Upper lobe of left lung (tissue), 6 donors: ENCODE measurements at regions not wholly inside any gene's neighbourhood (a gene's known extent, or its start where the extent isn't known, plus 50 kb on each side); places are given as distances from the start of the nearest gene placed in this dataset.

Source experiments
- ATAC-seq, 2 donors: fragments of 200-7000 bp; cut with Tn5 transposase; one replicate each; pipeline ENCODE4 v1.9.1; 2022; ENCODE audit warnings: mild to moderate bottlenecking in 2 of 2, moderate library complexity in 2 of 2; ENCODE audit not compliant: low FRiP score in 2 of 2
- DNase-seq, 2 donors: peaks; one replicate each; pipeline ENCODE4 v3.0.0-alpha.2; 2019 to 2020
- H3K27ac ChIP-seq, 4 donors: fragments of 200-600 bp; sonication (generic); one replicate each; pipeline ENCODE4 v1.5.1; 2016 to 2019
- H3K27me3 ChIP-seq, 4 donors: fragments of 200-600 bp; sonication (generic); one replicate each; pipeline ENCODE4 v1.5.1; 2017 to 2019
- H3K36me3 ChIP-seq, 4 donors: fragments of 200-600 bp; sonication (generic); one replicate each; pipeline ENCODE4 v1.5.1; 2016 to 2019
- H3K4me1 ChIP-seq, 4 donors: fragments of 200-600 bp; sonication (generic); one replicate each; pipeline ENCODE4 v1.5.1; 2018 to 2019
- H3K4me3 ChIP-seq, 4 donors: fragments of 200-600 bp; sonication (generic); one replicate each; pipeline ENCODE4 v1.5.1; 2017 to 2019; ENCODE audit warnings: mild to moderate bottlenecking in 2 of 4, moderate library complexity in 1 of 4
- H3K9me3 ChIP-seq, 4 donors: fragments of 200-600 bp; sonication (generic); one replicate each; pipeline ENCODE4 v1.5.1; 2018 to 2019
- EP300 ChIP-seq, 4 donors: sonication (generic); formaldehyde crosslinking; IDR thresholded peaks; one replicate each; pipeline ENCODE4 v1.5.1; 2017; ENCODE audit warnings: antibody characterized with exemption in 4 of 4, control low read depth in 2 of 4
- POLR2A ChIP-seq, 4 donors: fragments of 450-650 bp; IDR thresholded peaks; one replicate each; pipeline ENCODE4 v1.5.1; 2016 to 2017; ENCODE audit warnings: antibody characterized with exemption in 4 of 4, mild to moderate bottlenecking in 2 of 4
- POLR2AphosphoS5 ChIP-seq, 2 donors: sonication (generic); formaldehyde crosslinking; IDR thresholded peaks; one replicate each; pipeline ENCODE4 v1.5.1; 2017; ENCODE audit warnings: antibody characterized with exemption in 2 of 2
- WGBS, 2 donors: methylation state at CpG; one replicate each; pipeline ENCODE4 v1.1.5; 2017 to 2018; 5-methylcytosine and 5-hydroxymethylcytosine counted together
- TF ChIP-seq, protein P1 (sequence below), 6 experiments: fragments of 450-650 bp in 4 of 6; fragments of 200-600 bp in 2 of 6; sonication (generic) in 2 of 6; IDR thresholded peaks; one replicate each; pipeline ENCODE4 v1.5.1; 2016 to 2019; ENCODE audit warnings: antibody characterized with exemption in 6 of 6
- donor health status: DM: no; HTN: no; CAD: no; lungs with moderate emphysema.
- donor health status: DM: no; HTN: yes; CAD: no; lungs with severe emphysema.

GRCh38 chr14:95452176-95452892, 64.1 kb downstream of the SYNE3 start:
- ATAC-seq (peak in 1 of 2 donors; percentile 20), DNase-seq (peak in 1 of 2 donors; percentile 77)
- TF ChIP-seq EP300 (IDR thresholded peaks at IDR 0.05) (no peak), POLR2AphosphoS5 (IDR thresholded peaks at IDR 0.05) (no peak), POLR2A (IDR thresholded peaks at IDR 0.05) (no peak)
- TF ChIP-seq, protein P1, sequence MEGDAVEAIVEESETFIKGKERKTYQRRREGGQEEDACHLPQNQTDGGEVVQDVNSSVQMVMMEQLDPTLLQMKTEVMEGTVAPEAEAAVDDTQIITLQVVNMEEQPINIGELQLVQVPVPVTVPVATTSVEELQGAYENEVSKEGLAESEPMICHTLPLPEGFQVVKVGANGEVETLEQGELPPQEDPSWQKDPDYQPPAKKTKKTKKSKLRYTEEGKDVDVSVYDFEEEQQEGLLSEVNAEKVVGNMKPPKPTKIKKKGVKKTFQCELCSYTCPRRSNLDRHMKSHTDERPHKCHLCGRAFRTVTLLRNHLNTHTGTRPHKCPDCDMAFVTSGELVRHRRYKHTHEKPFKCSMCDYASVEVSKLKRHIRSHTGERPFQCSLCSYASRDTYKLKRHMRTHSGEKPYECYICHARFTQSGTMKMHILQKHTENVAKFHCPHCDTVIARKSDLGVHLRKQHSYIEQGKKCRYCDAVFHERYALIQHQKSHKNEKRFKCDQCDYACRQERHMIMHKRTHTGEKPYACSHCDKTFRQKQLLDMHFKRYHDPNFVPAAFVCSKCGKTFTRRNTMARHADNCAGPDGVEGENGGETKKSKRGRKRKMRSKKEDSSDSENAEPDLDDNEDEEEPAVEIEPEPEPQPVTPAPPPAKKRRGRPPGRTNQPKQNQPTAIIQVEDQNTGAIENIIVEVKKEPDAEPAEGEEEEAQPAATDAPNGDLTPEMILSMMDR (IDR thresholded peaks at IDR 0.05): peak in 2 of 6 experiments; percentile 19 to 33
- peaks cover 21 to 79% (median 44%) of the 10 kb centered on the region in 4 donors for H3K36me3 ChIP-seq
- H3K4me3 ChIP-seq: no peak overlapping the region
- no peaks in the 10 kb centered on the region for H3K27me3 ChIP-seq
- no peaks in the 10 kb centered on the region for H3K9me3 ChIP-seq
- WGBS, 2 donors: 77 to 79% methylated on average over 13 to 18 of the region's 18 CpGs
- H3K4me1 ChIP-seq: peaks cover 0 to 5% (median 2%) of the 10 kb centered on the region in 4 donors
- H3K27ac ChIP-seq: no peak overlapping the region

DNA sequence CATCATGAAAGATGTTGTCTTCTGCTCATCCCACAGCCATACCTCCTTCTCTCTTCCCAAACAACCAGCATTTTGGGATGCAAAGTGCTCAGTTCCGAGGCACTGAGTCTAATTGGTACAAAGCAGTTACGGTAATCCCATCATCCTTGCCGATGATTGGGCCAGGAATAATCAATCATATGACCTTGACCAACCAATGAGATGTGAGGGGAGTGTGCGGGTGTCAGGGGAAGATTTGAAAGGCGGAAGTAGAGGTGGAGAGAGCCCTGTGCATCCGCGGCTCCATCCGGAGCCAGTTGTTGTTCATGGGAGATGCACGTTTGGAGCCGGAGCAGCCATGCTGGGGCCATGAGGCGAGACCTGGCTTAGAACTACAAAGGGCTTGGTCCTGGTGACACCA, 67.3 kb downstream of the SYNE3 start:
- ATAC-seq: no peak
- H3K36me3 ChIP-seq: peaks cover 14 to 83% (median 48%) of the 10 kb centered on the region in 4 donors
- no peaks in the 10 kb centered on the region for H3K9me3 ChIP-seq
- peaks cover 0 to 5% (median 2%) of the 10 kb centered on the region in 4 donors for H3K4me1 ChIP-seq
- no peak overlapping the region for H3K27ac ChIP-seq
- TF ChIP-seq POLR2A (IDR thresholded peaks at IDR 0.05) (no peak), EP300 (IDR thresholded peaks at IDR 0.05) (no peak), POLR2AphosphoS5 (IDR thresholded peaks at IDR 0.05) (no peak)
- TF ChIP-seq, protein P1 (IDR thresholded peaks at IDR 0.05): no peak
- DNase-seq: no peak
- H3K4me3 ChIP-seq: no peak overlapping the region
- WGBS, 2 donors: 95 to 97% methylated on average over 11 of the region's 11 CpGs
- H3K27me3 ChIP-seq: no peaks in the 10 kb centered on the region

- H3K27ac ChIP-seq: no peak overlapping the region
Observed at GRCh38 chr14:95446470-95446869, 70.0 kb downstream of the SYNE3 start.

GRCh38 chr14:95445676-95446075, 70.8 kb downstream of the SYNE3 start:
- no peak for DNase-seq
- Histone ChIP-seq H3K4me1 (no peaks in the 10 kb centered on the region), H3K4me3 (no peak overlapping the region), H3K27ac (no peak overlapping the region), H3K36me3 (peaks cover 14 to 59% (median 39%) of the 10 kb centered on the region in 4 donors), H3K9me3 (no peaks in the 10 kb centered on the region), H3K27me3 (no peaks in the 10 kb centered on the region)
- 94% methylated on average over 6 of the region's 6 CpGs; no CpG with 5 or more reads in 1 of the 2 donors for WGBS, 2 donors
- no peak for TF ChIP-seq POLR2A (IDR thresholded peaks at IDR 0.05)
- TF ChIP-seq, protein P1 (IDR thresholded peaks at IDR 0.05): no peak
- TF ChIP-seq EP300 (IDR thresholded peaks at IDR 0.05): no peak
- no peak for TF ChIP-seq POLR2AphosphoS5 (IDR thresholded peaks at IDR 0.05)
- no peak for ATAC-seq

More at GRCh38 chr14:95446470-95446869, 70.0 kb downstream of the SYNE3 start:
- Histone ChIP-seq H3K4me1 (no peaks in the 10 kb centered on the region), H3K9me3 (no peaks in the 10 kb centered on the region), H3K36me3 (peaks cover 14 to 65% (median 41%) of the 10 kb centered on the region in 4 donors), H3K4me3 (no peak overlapping the region), H3K27me3 (no peaks in the 10 kb centered on the region)
- no peak for DNase-seq
- TF ChIP-seq, protein P1 (IDR thresholded peaks at IDR 0.05): no peak
- TF ChIP-seq POLR2A (IDR thresholded peaks at IDR 0.05): no peak
- TF ChIP-seq POLR2AphosphoS5 (IDR thresholded peaks at IDR 0.05): no peak
- TF ChIP-seq EP300 (IDR thresholded peaks at IDR 0.05): no peak
- ATAC-seq: no peak
- WGBS, 2 donors: 88 to 89% methylated on average over 4 of the region's 4 CpGs
